HAP-1 (cell line): ENCODE measurements at regions not wholly inside any gene's neighbourhood (a gene's known extent, or its start where the extent isn't known, plus 50 kb on each side); places are given as distances from the start of the nearest gene placed in this dataset.

ENCODE experiments used
- DNase-seq, 2 experiments: peaks; one replicate each; pipeline ENCODE4 v3.0.0-alpha.2; 2016 to 2020; ENCODE audit warnings: low spot score in 2 of 2
- H3K27me3 ChIP-seq: fragments of 250-450 bp; sonication (Bioruptor Pico); 2 replicates; pipeline ENCODE4 v1.5.1; 2020; ENCODE audit warnings: low read depth, mild to moderate bottlenecking, moderate library complexity
- H3K36me3 ChIP-seq: fragments of 250-450 bp; sonication (Bioruptor Pico); replicated peaks from 2 replicates; pipeline ENCODE4 v1.5.1; 2020; ENCODE audit warnings: mild to moderate bottlenecking
- H3K4me1 ChIP-seq: fragments of 250-450 bp; sonication (Bioruptor Pico); 2 replicates; pipeline ENCODE4 v1.5.1; 2020; ENCODE audit warnings: mild to moderate bottlenecking
- H3K4me3 ChIP-seq: fragments of 250-450 bp; sonication (Bioruptor Pico); 2 replicates; pipeline ENCODE4 v1.5.1; 2020; ENCODE audit warnings: mild to moderate bottlenecking, moderate library complexity
- H3K9me3 ChIP-seq: fragments of 250-450 bp; sonication (Bioruptor Pico); 2 replicates; pipeline ENCODE4 v1.5.1; 2020; ENCODE audit warnings: mild to moderate bottlenecking, moderate library complexity
- in situ Hi-C: fragments of 300-500 bp; cut with MboI; formaldehyde crosslinking; loops from 3 replicates; pipeline ENCODE4 v1.14.3; 2020; ENCODE audit warnings: low sequenced_read_pairs, inconsistent platforms, mixed read lengths

DNA sequence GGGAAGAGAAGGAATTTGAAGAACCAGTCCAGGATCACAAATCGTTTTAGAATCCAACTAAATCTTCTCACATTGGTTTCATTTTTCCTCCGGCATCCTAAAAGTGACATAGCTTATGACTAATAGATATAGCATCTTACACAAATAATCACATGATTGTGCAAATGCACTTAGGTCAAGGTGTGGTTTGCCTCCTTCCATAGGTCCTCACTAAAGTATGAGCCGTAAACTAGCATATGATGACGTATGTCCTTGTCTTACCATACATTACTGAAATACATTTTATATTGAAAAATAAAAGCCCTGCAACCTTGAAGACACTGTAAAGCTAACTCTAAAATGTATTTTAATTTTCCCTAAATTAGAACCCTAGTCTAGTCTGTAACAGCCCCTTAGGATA, 362.7 kb upstream of the ADAMTS16 start:
- DNase-seq = no peak
- in situ Hi-C loops = no loop called here
- Histone ChIP-seq H3K4me1 (no peaks in the 10 kb centered on the region), H3K27me3 (no peaks in the 10 kb centered on the region), H3K9me3 (no peaks in the 10 kb centered on the region), H3K36me3 (no peaks in the 10 kb centered on the region), H3K4me3 (no peak overlapping the region)

DNA sequence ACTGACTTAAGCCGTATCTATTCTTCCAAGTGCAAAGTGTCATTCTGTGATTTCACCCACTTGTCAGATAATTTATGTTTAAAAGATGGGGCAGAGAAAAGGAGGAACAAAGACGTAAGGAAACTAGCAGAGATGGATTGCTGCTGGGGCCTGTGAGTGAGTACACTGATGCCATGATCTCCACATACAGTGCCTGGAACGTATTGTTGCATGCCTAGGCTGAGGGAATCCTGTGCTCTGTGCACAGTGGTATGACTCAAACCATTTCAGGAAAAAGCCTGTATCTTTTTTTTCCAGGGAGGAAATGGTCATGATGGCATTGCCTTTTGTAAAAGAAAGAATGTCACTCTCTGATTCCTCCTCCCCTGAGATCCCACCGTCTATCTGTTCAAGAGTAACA, 359.5 kb upstream of the ADAMTS16 start:
- Histone ChIP-seq H3K27me3 (no peaks in the 10 kb centered on the region), H3K4me3 (no peak overlapping the region), H3K36me3 (no peaks in the 10 kb centered on the region), H3K9me3 (no peaks in the 10 kb centered on the region), H3K4me1 (no peaks in the 10 kb centered on the region)
- in situ Hi-C loops = no loop called here
- no peak for DNase-seq

DNA sequence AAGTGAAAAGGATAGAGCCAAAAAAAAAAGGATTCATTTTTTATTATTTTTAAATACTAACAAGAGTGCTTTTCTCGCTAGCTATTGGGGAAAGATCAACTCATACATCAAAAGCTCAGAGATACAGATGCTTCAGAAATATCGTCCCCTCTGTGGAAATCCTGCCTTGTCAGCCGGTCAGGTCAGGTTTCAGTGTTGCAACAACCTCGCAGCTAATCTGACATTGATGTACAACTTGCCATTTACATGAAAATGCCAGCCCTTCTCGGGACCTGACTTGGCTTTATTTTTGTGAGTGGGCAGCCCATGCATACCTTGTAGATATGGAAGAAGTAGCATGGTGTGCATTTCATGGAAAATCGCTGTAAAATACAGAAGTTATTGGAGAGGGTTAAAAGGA, 358.8 kb upstream of the ADAMTS16 start:
- Histone ChIP-seq H3K9me3 (no peaks in the 10 kb centered on the region), H3K4me1 (no peaks in the 10 kb centered on the region), H3K4me3 (no peak overlapping the region), H3K27me3 (no peaks in the 10 kb centered on the region), H3K36me3 (no peaks in the 10 kb centered on the region)
- DNase-seq = no peak
- in situ Hi-C loops = no loop called here

DNA sequence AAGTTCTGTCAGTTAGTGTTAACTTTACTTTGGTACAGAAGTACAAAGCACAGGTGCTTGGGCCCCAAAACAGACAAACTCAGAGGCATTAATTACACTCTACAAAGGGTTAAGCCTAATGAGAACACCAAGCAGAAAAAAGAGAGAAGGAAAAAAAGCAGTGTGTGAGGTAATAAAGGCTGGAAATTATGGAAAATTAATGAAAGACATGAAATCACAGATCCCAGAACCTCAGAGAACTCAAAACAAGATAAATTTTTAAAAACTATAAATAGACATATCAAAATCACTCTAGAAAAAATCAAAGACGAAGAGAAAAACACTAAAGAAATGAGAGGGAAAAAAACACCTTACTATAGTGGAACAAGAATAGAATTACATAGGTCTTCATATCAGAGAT, 354.2 kb upstream of the ADAMTS16 start:
- H3K36me3 ChIP-seq = no peaks in the 10 kb centered on the region
- H3K9me3 ChIP-seq = no peaks in the 10 kb centered on the region
- DNase-seq = no peak
- H3K4me1 ChIP-seq = no peaks in the 10 kb centered on the region
- in situ Hi-C loops = no loop called here
- no peak overlapping the region for H3K4me3 ChIP-seq
- no peaks in the 10 kb centered on the region for H3K27me3 ChIP-seq

DNA sequence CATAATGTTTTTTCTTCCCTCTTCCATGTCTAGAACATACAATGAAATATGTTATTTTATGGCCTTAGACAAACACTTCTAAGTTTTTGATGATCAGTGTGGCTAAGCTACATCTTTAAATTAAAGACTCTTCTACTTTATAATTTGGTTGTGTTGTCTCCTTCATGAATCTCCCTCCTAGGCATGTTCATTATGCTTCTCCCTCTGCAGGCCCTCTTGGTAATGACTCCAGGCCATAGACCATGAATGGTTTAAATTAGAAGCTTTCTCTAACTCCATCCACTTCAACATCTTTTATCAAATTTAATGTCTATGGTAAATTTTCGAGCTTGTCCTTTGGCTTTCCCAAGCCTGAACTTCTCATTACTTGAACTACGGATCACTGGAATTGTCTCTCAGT, 342.7 kb upstream of the ADAMTS16 start:
- in situ Hi-C loops = no loop called here
- Histone ChIP-seq H3K4me1 (no peaks in the 10 kb centered on the region), H3K27me3 (no peaks in the 10 kb centered on the region), H3K4me3 (no peak overlapping the region), H3K36me3 (no peaks in the 10 kb centered on the region), H3K9me3 (no peaks in the 10 kb centered on the region)
- no peak for DNase-seq

DNA sequence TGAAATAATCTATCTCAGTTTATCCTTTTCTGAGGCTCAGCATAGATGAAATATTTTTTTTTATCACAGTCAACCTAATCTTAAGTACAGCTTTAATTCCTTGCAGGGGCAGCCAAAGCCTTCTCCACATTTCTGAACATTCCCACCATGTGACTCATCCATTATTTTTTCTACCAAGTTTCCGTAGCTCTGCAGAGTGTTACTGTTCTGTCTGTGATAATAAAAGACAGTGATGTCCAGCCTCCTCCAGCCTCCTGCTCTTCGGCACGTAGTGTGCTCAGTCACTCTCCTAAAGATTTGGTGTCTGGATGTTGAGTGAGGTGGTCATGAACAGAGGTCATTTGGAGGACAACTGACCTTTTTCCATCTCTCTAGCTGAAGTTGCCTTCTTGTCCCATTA, 338.1 kb upstream of the ADAMTS16 start:
- in situ Hi-C loops = no loop called here
- Histone ChIP-seq H3K9me3 (no peaks in the 10 kb centered on the region), H3K36me3 (no peaks in the 10 kb centered on the region), H3K4me1 (no peaks in the 10 kb centered on the region), H3K4me3 (no peak overlapping the region), H3K27me3 (no peaks in the 10 kb centered on the region)
- DNase-seq = no peak

DNA sequence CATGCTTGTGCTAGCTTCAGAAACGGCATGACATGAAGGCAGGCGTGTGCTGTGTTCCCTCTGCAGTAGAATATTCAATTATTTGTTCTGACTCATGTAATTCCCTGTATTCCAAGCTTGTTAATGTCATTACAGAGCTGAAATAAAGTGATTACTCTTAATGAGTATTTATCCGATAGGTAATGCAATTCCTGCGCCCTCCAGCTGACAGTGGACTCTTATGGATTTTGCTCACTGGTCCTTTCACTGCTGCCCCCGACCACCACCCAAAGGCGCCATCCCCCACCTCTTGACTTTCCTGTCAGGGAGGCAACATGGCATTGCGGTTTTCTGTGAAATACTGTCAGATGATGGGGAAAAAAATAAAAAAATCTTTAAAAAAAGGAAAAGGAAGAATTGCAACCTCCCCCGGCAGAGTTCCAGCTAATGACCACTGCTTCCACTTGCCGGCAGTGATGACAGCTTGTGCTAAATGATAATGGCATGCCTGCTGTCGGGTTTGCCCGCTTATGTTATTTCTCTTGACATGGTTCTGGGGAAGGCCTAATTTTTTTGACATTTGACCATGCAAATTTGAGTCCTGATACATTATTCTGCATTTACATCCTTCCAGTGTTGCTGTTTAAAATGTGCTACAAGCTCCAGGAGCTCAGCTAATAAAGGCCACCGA, 335.3 kb upstream of the ADAMTS16 start:
- in situ Hi-C loops = no loop called here
- no peak for DNase-seq
- Histone ChIP-seq H3K36me3 (no peaks in the 10 kb centered on the region), H3K27me3 (no peaks in the 10 kb centered on the region), H3K4me3 (no peak overlapping the region), H3K4me1 (no peaks in the 10 kb centered on the region), H3K9me3 (no peaks in the 10 kb centered on the region)

DNA sequence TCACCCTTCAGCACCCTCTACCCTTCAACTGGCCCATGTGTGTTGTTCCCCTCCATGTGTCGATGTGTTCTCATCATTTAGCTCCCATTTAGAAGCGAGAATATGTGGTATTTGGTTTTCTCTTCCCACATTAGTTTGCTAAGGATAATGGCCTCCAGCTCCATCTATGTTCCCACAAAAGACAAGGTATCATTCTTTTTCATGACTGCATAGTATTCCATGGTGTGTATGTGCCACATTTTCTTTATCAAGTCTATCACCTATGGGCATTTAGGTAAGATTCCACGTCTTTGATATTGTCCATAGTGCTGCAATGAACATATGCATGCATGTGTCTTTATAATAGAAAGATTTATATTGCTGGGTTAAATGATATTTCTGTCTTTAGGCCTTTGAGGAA, 325.1 kb upstream of the ADAMTS16 start:
- no peaks in the 10 kb centered on the region for H3K27me3 ChIP-seq
- no peak overlapping the region for H3K4me3 ChIP-seq
- in situ Hi-C loops = no loop called here
- no peaks in the 10 kb centered on the region for H3K4me1 ChIP-seq
- H3K9me3 ChIP-seq = no peaks in the 10 kb centered on the region
- H3K36me3 ChIP-seq = no peaks in the 10 kb centered on the region
- DNase-seq = no peak

DNA sequence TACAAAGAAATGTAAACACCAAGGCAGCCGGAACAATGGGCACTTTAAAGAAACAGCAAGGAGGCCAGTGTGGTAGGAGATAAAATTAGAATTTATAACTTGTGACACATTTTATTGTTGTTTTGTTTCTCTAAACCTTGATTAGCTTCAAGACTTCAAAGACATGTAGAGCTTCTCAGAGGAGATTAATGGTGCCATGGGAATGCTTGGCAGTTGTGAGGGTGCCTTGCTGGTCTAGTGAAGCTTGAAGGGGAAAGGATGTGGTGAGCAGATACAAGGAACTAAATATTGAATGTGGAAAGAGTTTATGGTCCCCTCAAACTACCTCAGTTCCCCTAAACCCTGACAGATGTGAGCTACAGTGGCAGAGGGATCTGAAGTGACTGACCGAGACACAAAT, 322.4 kb upstream of the ADAMTS16 start:
- H3K4me1 ChIP-seq = no peaks in the 10 kb centered on the region
- no peaks in the 10 kb centered on the region for H3K36me3 ChIP-seq
- H3K27me3 ChIP-seq = no peaks in the 10 kb centered on the region
- in situ Hi-C loops = no loop called here
- no peak for DNase-seq
- no peak overlapping the region for H3K4me3 ChIP-seq
- no peaks in the 10 kb centered on the region for H3K9me3 ChIP-seq

DNA sequence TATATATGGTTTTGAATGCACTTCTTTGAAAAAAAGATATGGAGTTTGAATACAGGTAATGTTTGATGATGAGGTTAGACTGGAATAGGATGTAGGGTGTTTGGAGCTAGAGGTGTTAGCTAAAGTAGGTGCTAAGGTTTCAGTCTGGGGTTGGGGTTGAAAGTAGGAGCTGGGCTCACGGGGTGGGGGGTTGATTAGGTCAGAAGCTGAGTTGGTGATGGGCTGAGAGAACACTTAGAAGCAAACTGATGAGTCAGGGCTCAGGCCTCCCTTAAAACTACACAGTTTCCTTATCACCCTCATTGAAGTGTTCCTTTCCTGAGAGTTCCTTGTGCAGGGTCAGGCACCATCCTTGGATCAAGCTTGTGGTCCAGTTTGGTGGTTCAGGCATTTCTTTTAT, 308.8 kb upstream of the ADAMTS16 start:
- in situ Hi-C loops = no loop called here
- DNase-seq = no peak
- Histone ChIP-seq H3K36me3 (no peaks in the 10 kb centered on the region), H3K4me1 (no peaks in the 10 kb centered on the region), H3K9me3 (no peaks in the 10 kb centered on the region; the same call in 1 of the 2 replicates), H3K4me3 (no peak overlapping the region), H3K27me3 (no peaks in the 10 kb centered on the region)

DNA sequence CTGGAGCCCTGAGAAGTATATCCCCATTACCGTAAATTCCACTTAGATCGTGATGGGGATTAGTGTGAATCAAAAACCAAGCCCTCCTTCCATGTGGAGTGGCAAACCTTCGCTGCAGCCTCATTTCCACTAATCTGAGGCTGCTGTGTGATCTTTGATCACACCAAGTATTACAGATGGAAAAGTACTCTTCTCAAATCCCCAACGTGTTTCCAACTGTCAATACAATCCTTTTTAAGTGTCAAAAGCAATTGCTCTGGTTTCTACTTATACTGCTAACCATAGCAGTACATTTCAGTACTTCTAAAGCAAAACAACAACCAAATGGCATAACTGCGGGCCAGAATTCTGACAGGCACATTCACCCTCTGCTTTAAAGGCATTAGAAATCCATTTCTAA, 307.7 kb upstream of the ADAMTS16 start:
- no peak for DNase-seq
- Histone ChIP-seq H3K4me1 (no peaks in the 10 kb centered on the region), H3K4me3 (no peak overlapping the region), H3K27me3 (no peaks in the 10 kb centered on the region), H3K9me3 (no peaks in the 10 kb centered on the region; the same call in 1 of the 2 replicates), H3K36me3 (no peaks in the 10 kb centered on the region)
- in situ Hi-C loops = no loop called here

DNA sequence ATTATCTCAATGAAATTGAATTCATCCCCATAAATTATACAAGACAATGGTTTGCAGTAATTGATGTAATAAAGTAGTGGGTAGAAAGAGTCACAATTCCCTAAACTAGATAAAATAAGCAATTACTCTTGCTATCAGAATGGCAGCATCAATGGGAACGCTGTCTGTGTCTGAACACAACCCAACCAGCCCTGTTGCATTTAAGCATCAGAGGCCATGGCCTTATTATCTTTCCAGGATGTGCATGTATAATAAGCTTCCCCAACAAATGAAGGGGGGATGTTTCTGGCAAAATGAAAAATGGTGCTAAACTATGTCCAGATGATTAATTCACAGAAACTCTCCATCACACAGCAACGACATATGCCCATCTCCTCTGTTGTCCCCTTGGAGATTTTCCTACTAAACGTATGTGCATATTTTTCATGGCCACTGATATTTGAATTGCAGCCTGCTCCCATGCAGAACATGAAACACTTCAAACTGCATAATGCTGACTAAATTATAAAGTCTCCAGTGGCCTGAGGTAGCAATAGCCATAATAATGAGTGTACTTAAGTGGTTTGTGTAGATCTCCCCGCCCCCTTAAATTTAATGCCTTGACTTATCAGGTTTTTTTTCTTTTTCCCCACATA, 306.9 kb upstream of the ADAMTS16 start:
- no peaks in the 10 kb centered on the region for H3K27me3 ChIP-seq
- in situ Hi-C loops = no loop called here
- no peak overlapping the region for H3K4me3 ChIP-seq
- no peak for DNase-seq
- no peaks in the 10 kb centered on the region for H3K36me3 ChIP-seq
- H3K4me1 ChIP-seq = no peaks in the 10 kb centered on the region
- no peaks in the 10 kb centered on the region; the same call in 1 of the 2 replicates for H3K9me3 ChIP-seq

DNA sequence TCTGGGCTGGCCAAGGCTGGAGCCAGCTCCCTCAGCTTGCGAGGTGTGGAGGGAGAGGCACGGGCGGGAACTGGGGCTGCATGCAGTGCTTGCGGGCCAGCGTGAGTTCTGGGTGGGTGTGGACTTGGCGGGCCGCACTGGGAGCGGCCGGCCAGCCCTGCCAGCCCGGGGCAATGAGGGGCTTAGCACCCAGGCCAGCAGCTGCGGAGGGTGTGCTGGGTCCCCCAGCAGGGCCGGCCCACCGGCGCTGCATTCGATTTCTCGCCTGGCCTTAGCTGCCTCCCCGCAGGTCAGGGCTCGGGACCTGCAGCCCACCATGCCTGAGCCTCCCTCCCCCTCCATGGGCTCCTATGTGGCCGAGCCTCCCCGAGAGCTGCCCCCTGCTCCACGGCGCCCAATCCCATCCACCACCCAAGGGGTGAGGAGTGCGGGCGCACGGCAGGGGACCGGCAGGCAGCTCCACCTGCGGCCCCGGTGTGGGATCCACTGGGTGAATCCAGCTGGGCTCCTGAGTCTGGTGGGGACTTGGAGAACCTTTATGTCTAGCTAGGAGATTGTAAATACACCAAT, 302.6 kb upstream of the ADAMTS16 start:
- in situ Hi-C loops = no loop called here
- no peaks in the 10 kb centered on the region for H3K36me3 ChIP-seq
- DNase-seq = no peak
- H3K4me3 ChIP-seq = no peak overlapping the region
- no peaks in the 10 kb centered on the region for H3K4me1 ChIP-seq
- no peaks in the 10 kb centered on the region for H3K27me3 ChIP-seq
- H3K9me3 ChIP-seq = no peaks in the 10 kb centered on the region; the same call in 1 of the 2 replicates

DNA sequence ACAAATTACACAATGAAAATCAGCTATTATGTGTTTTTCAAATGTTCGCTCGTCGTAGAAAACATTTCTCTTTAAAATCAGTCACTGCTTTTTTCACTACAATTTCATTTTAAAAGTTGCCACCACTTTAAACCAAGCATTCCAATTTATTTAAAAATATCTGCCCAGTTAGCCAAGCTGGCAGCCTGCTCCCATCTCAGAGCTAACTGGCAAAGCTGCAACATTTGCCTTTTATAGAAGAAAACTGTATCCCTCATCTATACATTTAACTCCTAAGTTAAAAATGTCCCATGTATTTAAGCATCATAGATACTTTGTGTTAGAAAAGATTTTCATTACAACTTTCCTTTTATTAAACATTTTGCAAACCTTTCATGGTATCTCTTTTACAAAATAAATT, 294.9 kb upstream of the ADAMTS16 start:
- no peaks in the 10 kb centered on the region for H3K27me3 ChIP-seq
- in situ Hi-C loops = no loop called here
- no peak for DNase-seq
- no peaks in the 10 kb centered on the region for H3K9me3 ChIP-seq
- H3K4me1 ChIP-seq = no peaks in the 10 kb centered on the region
- no peak overlapping the region for H3K4me3 ChIP-seq
- H3K36me3 ChIP-seq = no peaks in the 10 kb centered on the region
